ENCODE measurements at regions not wholly inside any gene's neighbourhood (a gene's known extent, or its start where the extent isn't known, plus 50 kb on each side); places are given as distances from the start of the nearest gene placed in this dataset.
"Not testable (repeated sequence)": the region's sequence is repeated elsewhere in the genome, so short reads cannot be mapped to it uniquely, and the experiment has no call there.

DNA sequence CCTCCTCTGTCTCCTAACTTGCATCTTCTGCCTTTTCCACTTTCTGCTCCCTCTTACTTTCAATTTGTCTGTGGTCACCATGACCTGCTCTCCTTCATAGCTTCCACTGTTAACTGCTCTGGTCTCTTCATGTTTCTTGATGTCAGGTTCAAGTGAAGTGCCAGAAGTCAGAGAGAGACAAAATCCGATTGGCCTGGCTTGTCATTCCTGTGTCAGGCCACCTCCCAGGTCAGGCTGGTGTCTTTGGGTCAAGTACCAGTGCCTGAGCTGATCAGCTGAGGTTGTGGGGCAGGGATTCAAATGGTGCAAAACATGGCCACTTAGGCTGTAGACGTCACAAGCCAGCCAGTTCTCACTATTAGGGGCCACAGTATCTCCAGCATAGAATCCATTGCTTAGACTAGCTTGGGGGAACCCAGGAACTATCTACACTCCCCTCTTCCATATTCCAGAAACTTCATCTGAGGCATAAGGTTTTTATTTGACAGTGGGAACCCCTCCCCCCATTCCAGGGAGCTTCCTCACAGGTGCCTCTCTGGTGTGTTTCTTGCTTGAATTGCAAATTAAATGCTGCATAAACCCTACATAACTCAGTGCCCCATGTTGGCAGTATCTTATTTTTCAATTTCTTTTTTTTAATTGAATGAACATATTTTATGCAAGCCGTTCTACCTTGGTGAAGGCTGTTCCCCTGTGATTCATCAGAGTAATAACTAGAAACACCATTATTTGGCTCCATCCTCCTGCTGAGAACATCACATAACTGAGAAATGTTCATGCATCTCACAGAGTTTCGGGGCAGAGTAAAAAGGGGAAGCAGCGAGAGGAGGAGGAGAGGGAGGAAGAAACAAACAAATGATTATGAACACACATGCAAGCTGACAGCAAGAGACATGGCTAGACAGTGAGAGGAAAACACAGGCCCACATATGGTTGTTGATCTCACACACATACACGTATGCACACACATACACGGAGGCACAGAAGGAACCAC lies 175.8 kb downstream of the TLE3 start:
- DNase-seq (ENCODE audit: low read depth): no peak

DNA sequence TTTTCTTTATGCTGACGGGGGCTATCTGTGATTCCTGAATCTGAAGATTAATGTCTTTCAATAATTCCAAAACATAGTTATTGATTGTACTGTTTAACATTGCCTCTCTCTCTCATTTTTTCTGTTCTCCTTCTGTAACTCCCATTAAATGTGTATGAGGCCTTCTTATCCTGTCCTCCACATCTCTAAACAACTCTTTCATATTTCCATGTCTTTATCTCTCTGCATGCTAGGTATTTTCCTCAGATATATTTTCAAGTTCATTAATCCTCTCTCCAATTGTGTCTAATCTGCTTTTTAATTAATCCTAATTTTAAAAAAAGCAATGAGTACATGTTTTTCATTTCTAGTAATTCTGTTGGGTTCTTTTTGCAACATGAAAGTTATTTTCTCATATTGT lies 173.2 kb downstream of the TLE3 start:
- DNase-seq (ENCODE audit: low read depth): no peak

DNA sequence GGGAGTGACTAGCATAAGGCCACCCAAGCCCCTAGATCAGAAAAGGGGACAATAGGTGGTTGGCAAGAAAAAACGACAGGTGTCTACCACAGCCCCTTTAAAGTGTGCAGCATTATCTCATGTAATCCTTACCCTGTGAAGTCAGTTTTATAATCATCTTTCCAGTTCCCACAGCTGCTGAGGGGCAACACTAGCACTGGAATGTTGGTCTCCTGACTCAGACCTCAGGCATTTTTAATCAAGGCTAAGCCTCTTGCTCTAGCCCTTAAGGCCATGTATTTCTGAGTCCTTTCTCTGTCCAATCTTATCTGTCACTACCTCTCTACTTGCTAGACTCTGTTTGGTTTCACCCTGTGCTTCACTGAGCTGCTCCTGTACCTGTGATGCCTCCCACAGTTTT lies 171.7 kb downstream of the TLE3 start:
- DNase-seq (ENCODE audit: low read depth): no peak

DNA sequence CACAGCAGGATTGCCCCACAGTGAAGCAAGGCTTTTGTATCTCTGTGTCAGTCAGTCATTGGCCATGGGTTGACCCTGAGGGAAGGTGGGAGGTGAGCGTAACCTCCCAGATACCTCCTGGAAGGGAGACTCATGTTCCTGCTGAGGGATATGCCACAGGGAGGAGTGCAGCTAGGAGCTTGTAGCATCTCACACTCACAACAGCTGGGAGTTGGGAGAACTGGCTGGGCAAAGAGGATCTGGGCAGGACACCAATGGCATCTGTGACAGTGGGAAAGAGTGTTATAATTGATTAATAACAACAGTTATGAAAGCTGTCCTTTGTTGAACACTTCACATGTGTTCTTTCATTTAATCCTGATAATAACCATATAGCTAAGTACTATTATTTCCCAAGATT lies 171.0 kb downstream of the TLE3 start:
- DNase-seq (ENCODE audit: low read depth): no peak

DNA sequence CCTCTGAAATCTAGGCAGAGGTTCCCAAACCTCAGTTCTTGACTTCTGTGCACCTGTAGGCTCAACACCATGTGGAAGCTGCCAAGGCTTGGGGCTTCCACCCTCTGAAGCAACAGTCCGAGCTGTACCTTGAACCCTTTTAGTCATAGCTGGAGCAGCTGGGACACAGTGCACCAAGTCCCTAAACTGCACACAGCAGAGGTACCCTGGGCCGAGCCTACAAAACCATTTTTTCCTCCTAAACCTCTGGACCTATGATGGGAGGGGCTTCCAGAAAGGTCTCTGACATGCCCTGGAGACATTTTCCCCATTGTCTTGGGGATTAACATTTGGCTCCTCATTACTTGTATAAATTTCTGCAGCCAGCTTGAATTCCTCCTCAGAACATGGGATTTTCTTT lies 168.8 kb downstream of the TLE3 start:
- DNase-seq (ENCODE audit: low read depth): not testable (repeated sequence)

DNA sequence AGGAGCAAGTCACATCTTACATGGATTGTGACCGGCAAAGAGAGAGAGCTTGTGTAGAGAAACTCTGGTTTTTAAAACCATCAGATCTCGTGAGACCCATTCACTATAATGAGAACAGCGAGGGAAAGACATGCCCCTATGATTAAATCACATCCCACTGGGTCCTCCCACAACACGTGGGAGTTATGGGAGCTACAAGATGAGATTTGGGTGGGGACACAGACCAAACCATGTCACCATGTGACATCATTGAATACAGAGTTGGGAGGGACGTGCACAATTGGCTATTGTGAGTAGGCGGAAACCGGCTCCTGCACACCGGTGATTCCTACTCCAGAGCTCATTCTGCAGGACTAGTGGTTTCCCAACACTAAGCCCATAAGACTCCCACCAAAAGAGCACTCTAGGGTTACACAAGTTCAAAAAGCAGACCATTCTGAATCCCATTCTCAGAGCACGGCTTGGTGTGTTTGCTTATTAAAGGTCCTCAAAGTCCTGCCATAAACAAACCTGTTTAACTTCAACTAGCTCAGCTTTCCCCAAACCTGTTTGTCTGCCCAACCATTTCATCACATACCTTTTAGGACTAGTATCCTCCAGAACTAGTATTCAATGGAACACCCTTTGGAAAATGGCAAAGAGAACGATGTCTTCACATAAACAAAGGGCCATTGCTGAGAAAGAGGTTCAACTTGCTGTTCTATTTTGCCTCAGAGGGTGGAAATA lies 167.6 kb downstream of the TLE3 start:
- DNase-seq (ENCODE audit: low read depth): no peak

DNA sequence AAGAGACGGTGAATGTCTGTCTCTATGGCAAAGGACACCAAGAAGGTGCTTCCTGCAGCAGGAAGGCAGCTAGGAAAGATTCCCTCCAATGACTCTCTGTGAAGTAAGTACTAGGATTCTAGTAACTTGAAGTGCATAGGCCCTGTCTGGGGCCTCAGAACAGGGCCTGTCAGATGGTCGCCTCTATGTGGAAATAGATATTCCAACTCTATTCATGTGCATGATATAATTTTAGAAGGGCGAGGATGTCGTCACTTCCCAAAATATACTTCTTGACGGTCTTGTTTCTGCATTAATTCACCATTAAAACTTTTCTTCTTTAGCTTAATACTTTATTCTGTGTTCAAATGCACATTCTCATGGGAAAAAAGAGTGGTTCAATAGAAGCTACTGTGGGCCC lies 167.0 kb downstream of the TLE3 start:
- DNase-seq (ENCODE audit: low read depth): no peak

DNA sequence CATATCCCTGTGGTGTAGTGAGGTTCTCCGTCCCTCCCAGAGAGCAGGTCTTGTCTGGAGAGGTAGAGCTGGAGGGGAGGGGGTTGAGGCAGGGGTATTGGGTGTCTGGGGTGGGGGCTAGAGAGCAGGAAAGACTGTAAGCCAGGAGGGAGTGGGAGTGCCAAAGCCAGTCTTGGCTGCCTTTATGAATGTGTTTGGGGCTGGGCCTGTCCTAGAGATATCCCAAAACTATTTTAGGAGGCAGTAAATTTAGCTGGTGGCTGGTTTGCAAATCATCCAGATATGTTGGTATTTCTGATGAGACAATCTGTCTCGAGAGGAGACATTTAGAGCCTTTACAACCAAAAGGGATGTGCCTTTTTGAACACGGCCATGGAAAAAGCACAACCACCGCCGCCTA lies 166.6 kb downstream of the TLE3 start:
- no peak for DNase-seq (ENCODE audit: low read depth)

DNA sequence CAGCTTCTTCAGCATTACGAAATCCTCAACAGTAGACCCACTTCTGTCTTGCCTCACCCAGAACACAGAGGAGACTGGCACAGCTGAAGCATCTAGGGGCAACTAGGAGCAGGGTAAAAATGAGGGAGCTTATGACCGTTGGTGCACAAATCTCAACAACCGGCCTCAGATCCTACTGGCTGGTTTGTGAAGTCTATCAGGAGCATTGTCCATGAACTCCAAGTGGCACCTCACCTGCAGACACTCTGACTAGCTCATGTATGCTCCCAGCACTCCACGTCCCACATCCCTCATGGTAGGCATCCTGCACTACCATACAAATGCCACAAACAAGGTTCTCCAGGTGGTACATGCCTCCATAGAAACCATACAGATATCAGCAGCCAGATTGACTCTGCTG lies 163.1 kb downstream of the TLE3 start:
- no peak for DNase-seq (ENCODE audit: low read depth)

DNA sequence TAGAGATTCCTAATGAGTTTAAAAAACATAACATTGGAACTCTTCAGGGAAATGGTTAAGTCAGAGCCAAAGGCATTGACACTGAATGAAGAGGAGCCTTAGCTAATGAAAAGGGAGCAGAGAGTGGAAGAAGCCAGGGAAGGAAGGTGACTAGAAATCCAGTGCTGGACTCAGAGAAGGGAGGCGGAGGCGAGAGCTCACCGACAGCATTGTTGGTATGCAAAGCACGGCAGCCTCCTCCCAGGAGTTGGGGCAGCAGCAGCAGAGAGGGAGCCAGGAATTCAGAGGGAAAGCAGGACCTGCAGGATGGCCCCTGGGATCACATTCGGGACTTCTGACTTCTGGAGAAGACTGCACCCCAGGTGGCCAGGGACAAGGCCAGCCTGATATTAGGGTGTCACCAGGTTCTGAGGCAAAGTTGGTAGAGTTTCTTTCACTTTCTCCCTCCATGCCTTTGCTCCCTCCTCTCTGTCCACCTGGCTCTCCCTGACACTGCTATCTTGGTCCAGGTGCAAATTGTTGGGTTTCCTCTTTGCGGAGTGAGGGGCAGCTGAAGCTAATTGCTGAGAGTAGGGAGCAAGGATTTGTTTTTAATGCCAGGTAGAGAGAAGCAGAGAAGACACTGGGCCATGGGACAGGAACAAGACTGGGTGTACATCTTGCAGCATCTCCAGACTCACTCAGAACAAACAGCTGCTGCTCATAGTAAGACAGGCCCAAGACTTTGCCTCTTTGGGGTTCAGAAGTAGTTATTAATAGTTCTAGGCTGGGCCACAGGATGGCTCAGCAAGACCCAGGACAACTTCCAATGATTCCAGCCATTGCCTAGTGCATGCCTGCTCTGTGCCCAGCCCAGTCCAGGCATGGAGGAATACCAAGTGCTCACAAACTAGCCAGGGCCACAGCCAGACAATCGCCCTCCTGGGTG lies 157.9 kb downstream of the TLE3 start:
- DNase-seq (ENCODE audit: low read depth): no peak

DNA sequence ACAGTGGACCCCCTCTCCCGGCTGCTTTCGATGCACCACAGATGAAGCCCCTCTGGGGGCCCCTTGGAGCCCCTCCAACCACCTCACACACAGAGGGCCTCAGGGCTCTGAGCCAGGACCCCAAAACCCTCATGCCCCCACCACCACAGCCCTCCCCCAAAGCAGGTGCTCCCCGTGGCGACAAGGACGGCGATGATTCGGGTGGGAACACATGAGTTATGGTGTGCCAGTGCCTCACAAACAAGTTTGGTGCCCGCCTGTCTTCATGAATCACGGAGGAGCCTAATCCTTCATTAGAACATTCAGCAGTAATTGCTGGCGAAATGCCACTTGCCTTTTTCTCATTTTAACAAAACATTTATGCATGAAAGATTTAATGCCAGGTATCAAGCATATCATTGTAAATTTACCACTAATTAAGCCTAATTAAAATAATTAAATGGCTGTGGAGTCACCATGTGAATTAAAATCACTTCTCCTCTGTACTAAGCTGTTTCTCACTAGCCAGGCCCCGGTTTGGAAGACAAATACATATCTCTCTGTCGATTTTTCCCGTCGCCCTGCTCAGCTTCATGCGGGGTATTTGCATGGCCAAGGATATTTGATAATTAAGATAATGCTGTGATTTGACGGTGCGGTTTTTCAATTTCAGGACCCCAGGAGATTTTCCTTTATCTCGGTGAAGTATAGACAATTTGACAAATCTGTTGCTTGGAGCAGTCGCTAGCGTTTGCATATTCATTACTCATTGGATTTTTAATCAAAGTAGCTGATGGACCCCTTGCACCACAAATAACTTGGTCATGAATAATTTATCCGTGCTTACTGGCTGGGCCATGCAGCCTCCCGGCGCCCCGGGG lies 157.0 kb downstream of the TLE3 start:
- no peak for DNase-seq (ENCODE audit: low read depth)

DNA sequence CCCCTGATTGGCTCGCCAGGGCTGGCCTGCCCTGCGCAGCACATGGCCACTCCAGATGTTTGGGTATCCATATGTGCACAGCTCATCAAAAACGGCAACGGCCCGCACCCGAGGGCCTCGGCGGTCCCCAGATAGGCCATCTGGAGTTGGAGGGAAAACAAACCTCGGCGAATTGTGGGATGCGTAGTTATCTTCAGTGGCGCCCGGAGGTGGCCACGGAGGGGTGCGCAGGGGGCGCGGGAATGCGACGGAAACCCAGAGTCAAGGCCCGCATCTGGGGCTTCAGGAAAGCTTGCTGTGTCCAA lies 156.5 kb downstream of the TLE3 start:
- no peak for DNase-seq (ENCODE audit: low read depth)

DNA sequence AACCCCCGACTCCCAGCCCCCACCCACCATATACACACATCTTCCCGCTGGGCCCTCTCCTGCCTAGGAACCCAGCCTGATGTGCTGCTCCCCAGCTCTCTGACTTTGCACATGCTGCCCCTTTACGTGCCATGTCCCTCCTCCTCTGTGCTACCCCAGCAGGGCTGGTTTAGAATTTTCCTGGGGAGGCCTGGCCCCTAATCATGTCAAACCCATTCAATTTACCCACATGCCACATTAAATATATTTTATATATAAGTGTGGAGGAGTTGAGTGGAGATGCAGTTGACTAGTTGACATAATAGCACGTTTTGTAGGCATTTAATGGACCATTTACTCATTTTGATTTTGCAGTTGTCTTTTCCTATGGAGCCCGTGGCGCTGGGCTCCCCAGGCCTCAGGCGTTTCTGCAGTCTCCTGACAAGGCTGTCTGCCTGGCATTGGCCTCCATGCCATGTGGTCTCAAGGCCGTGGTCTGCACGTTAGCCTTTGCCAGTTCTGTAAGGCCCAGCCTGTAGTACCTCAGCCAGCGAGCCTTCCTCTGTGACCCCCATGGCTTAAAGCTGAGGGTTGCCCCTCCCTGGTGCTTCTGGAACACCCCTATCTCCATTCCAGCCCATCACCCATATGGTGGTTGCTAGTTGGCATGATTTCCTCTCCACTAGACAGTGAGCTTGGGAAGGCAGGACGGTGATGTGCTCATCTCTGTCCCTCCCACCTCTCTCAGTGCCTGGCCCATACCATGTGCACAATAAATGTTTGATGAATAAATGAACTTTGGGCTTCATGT lies 155.8 kb downstream of the TLE3 start:
- no peak for DNase-seq (ENCODE audit: low read depth)

DNA sequence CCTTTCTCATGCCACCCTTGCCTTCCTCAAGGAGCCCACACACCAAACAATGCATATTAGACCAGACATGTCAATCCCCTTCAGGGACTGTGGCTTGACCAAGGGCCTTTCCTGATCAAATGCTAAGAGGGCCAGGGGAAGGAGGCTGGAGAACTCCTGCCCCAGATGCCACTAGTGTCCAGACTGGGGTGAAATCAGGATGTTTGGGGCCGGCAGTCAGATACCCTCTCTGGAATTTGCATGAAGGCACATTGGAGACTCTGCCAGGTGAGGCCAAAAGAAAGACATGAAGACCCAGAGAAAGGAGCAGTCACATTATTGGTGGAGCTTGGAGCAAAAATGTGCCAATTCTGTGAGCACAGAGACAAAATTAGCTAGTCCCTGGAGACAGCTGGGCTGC lies 154.1 kb downstream of the TLE3 start:
- DNase-seq (ENCODE audit: low read depth): no peak

DNA sequence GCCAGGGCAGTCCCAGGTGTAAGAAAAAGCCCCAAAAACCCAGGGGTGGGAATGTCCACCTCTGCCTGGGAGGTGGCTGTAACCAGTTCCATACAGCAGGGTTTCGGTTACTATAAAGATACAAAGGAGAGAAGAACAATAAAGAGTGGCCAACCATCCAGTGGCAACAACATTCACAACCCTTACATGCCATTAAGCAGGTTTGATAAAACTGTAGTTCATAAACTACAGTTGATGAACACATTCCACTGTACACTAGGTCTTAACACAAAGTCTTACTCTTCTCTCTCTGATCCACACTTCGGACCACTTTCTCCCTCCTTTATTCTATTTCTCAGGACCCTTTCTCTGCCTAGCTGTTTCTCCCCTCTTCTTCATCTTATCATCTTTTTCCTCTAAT lies 152.0 kb downstream of the TLE3 start:
- no peak for DNase-seq (ENCODE audit: low read depth)

DNA sequence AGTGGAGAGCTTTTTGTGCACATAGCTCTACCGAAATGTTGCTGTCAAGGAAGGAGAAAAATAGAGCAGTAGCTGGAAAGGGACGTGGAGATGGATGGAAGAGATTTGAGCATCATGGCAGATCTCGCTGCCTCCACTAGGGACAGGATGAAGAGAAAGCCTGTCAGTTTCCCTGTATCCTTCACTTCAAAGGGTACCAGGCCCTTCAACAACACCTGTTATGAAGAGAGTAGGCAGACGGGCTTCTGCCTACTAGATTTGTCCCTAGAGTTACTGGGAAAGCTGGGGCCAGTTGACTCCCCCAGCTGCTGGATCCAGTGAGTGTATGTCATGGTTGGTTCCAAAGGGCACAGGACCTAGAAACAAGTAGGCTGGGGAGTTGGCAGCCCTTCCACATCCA lies 150.8 kb downstream of the TLE3 start:
- no peak for DNase-seq (ENCODE audit: low read depth)

DNA sequence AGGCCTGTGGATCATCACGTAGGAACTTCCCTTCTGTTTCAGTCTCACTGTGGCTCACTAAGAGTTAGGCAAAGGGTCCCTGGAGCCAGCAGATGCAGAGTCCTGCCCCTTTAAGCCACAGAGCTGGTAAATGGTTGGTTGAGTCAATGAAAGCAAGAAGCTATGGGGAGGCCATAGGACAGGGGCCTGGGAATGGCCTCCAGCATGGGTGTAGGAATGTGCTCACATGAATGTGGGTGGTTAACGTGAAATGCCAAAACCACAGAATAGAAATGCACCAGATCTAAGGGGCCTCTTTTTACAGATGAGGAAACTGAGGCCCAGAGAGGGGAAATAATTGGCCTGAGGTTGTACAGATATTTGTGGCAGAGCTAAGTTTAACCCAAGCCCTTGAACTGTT lies 150.3 kb downstream of the TLE3 start:
- no peak for DNase-seq (ENCODE audit: low read depth)

DNA sequence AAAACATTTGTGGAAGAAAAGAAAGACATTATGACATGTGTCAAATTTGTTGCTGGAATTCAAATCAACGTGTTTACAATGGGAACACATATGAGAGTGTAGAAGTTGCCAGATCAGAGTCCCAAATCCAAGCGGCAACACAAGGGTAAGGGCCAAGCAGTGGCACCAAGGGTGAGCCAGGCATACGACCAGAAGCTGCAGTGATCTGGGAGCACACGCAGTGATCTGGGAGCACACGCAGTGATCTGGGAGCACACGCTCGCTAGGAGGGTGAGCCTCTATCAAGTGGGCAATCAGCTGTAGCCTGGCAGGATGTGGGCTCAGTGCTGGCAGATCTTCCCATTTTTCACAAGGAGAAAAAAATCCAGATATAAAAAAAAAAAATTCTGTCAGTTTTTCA lies 148.2 kb downstream of the TLE3 start:
- DNase-seq (ENCODE audit: low read depth): no peak

DNA sequence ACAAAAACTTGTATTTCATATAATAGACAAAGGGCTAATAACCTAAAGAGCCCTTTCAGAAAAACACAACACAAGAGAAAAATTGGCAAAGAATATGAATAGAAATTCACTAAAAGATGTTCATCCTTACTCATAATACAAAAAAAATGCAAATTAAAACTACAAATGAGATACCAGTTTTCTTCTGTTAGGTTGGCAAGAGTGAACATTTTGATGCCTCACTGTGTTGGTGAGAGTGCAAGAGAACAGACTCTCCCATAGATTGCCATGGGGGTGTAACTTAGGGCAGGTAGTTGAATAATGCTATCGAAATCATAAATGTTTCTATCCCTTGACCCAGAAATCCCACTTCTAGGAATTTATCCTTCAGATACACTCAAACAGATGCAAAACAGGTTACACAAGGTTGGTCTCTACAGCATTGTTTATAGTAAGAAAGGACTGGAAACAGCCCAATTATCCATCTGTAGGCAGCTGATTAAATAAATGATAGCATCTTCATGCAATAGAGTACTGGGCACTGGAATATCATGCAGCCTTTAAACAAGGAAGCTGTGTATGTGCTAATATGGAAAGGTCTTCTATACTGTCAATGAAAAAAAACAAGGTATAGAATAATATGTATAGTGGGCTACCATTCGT lies 146.3 kb downstream of the TLE3 start:
- no peak for DNase-seq (ENCODE audit: low read depth)

DNA sequence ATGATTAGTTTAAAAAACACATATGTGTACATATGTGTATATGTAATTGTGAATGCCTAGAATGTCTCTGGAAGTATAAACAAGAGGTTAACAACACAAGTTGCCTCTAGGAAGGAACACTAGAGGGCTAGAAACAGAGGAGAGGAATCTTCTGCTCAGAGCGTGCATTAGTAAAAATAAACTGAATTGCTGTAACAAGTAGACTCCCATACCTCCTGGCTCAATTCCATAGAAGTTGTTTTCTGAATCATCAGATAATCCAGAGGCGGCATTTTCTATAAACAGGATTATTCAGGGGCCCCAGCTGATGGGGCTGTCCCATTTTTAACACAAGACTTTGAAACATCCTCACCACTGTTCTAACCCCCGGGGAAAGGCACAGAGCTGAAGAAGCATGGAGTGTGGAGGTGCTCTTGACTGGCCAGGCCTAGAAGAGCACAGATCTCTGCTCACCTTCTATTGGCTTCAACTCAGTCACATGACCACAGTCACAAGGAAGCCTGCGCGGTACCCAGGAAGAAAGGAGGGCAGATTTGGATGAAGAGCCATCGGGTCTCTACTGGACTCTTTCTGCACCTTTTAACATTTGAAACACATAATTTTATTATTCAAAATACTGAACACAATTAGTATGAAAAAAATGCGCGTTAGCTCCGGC lies 145.7 kb downstream of the TLE3 start:
- DNase-seq (ENCODE audit: low read depth): no peak
